ENCODE measurements at regions not wholly inside any gene's neighbourhood (a gene's known extent, or its start where the extent isn't known, plus 50 kb on each side); places are given as distances from the start of the nearest gene placed in this dataset.

DNA sequence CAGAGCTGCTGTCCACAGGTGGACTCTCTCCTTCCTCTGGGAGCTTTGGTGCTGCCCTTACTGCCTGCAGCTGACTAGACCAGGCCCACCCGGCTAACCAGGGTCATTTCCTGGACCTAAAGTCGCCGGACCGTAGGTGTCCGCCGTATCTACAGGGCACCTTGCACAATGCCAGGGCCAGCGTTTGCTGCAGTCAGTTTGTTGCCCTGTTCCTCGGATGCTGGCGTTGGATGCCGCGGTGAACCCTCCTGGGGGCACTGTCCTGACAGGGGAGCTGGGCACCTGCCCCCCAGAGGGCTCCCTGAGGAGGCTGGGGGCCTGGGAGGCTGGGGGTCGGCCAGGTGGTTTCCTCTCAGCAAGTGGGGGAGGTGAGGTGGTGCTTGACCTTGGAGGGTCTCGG lies 96.6 kb downstream of the UNCX start:
- TF ChIP-seq ZNF10 (tag by site-specific recombination; IDR thresholded peaks at IDR 0.05): no peak; the same call in 1 of the 2 replicates
- TF ChIP-seq, protein P1, sequence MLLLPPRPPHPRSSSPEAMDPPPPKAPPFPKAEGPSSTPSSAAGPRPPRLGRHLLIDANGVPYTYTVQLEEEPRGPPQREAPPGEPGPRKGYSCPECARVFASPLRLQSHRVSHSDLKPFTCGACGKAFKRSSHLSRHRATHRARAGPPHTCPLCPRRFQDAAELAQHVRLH (tag by site-specific recombination; IDR thresholded peaks at IDR 0.05): no peak
- no peak for TF ChIP-seq KLF8 (tag by site-specific recombination; IDR thresholded peaks at IDR 0.05)
- no peak for TF ChIP-seq KLF16 (tag by site-specific recombination; IDR thresholded peaks at IDR 0.05)
- TF ChIP-seq ZNF23 (tag by site-specific recombination; IDR thresholded peaks at IDR 0.05; ENCODE audit: borderline replicate concordance): no peak
- TF ChIP-seq ZNF530 (tag by site-specific recombination; IDR thresholded peaks at IDR 0.05; ENCODE audit: low read depth): no peak
- TF ChIP-seq ZNF223 (tag by site-specific recombination; IDR thresholded peaks at IDR 0.05): no peak
- TF ChIP-seq ZNF560 (tag by site-specific recombination; IDR thresholded peaks at IDR 0.05; ENCODE audit: borderline replicate concordance): no peak
- TF ChIP-seq, protein P2, sequence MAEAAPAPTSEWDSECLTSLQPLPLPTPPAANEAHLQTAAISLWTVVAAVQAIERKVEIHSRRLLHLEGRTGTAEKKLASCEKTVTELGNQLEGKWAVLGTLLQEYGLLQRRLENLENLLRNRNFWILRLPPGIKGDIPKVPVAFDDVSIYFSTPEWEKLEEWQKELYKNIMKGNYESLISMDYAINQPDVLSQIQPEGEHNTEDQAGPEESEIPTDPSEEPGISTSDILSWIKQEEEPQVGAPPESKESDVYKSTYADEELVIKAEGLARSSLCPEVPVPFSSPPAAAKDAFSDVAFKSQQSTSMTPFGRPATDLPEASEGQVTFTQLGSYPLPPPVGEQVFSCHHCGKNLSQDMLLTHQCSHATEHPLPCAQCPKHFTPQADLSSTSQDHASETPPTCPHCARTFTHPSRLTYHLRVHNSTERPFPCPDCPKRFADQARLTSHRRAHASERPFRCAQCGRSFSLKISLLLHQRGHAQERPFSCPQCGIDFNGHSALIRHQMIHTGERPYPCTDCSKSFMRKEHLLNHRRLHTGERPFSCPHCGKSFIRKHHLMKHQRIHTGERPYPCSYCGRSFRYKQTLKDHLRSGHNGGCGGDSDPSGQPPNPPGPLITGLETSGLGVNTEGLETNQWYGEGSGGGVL (tag by site-specific recombination; IDR thresholded peaks at IDR 0.05): no peak
- TF ChIP-seq, protein P3, sequence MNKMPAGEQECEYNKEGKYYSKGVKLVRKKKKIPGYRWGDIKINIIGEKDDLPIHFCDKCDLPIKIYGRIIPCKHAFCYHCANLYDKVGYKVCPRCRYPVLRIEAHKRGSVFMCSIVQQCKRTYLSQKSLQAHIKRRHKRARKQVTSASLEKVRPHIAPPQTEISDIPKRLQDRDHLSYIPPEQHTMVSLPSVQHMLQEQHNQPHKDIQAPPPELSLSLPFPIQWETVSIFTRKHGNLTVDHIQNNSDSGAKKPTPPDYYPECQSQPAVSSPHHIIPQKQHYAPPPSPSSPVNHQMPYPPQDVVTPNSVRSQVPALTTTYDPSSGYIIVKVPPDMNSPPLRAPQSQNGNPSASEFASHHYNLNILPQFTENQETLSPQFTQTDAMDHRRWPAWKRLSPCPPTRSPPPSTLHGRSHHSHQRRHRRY (tag by site-specific recombination; IDR thresholded peaks at IDR 0.05): no peak
- no peak for TF ChIP-seq BCL11A (tag by site-specific recombination; IDR thresholded peaks at IDR 0.05; ENCODE audit: low read depth)
- TF ChIP-seq ZNF292 (tag by site-specific recombination; IDR thresholded peaks at IDR 0.05; ENCODE audit: borderline replicate concordance, low read depth): no peak
- TF ChIP-seq HOXA7 (CRISPR knock-in tag; IDR thresholded peaks at IDR 0.05; ENCODE audit: borderline replicate concordance): no peak
- TF ChIP-seq ZNF658 (tag by site-specific recombination; IDR thresholded peaks at IDR 0.05): no peak
- Histone ChIP-seq H3K9me3 (ENCODE audit: control insufficient read depth, insufficient read depth, low read depth, low read length) (no peaks in the 10 kb centered on the region), H3K36me3 (ENCODE audit: control insufficient read depth in 2 of 2, insufficient read depth in 1 of 2, low read length in 2 of 2) (no peaks in the 10 kb centered on the region), H3K4me3 (ENCODE audit: low read depth, low read length) (no peak overlapping the region), H3K27ac (ENCODE audit: extremely low read depth, low read depth, low read length) (no peak overlapping the region), H3K4me1 (ENCODE audit: control insufficient read depth, insufficient read depth, low read length) (no peaks in the 10 kb centered on the region)
- ChIA-PET CTCF (no interaction called here), POLR2A (no interaction called here)

DNA sequence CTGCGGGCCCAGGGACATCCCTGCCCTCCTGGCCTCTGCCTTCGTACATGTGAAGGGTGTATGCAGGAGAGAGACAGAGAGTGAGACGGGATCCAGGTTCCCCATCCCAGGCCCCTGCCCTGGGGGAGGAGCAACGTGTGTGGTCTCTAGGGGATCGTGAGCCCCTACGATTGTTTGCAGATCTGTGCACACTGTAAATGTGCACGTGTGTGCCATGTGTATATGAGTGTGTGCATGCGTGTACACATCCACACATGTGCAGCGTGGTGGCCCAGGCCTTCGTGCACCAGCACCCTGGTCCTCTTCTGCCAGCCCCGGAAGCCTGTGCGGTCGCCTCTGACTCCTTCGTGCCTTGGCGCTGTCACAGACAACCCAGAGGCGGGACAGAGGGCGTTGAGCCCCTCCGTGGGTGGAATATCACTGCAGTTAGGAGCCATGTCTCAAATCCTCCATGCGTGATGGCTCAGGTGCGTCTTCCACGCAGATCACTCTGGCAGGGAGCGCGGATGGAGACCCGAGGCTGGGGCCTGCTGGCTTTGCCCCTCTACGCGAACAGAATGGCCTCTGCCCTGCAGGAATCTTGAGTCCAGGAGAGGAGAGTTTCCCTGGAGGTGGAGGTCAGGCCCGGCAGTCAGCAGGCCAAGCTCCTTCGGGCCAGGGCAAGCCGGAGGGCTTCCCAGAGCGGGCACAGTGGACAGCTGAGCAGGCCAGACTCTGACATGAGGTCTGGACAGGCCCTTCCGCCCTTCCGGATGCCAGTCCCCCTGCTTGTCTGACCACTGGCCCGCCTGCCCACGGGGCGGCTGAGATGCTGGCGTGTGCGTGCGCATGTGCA lies 97.5 kb downstream of the UNCX start:
- no peaks in the 10 kb centered on the region for H3K4me1 ChIP-seq (ENCODE audit: control insufficient read depth, insufficient read depth, low read length)
- POLR2A ChIA-PET: no interaction called here
- no peak for TF ChIP-seq MEIS1 (CRISPR knock-in tag; IDR thresholded peaks at IDR 0.05; ENCODE audit: borderline replicate concordance)
- TF ChIP-seq MZF1 (tag by site-specific recombination; IDR thresholded peaks at IDR 0.05; ENCODE audit: borderline replicate concordance): no peak
- no peak for TF ChIP-seq KLF16 (tag by site-specific recombination; IDR thresholded peaks at IDR 0.05)
- no peak for TF ChIP-seq SALL2 (tag by site-specific recombination; IDR thresholded peaks at IDR 0.05; ENCODE audit: borderline replicate concordance)
- TF ChIP-seq ZNF2 (tag by site-specific recombination; IDR thresholded peaks at IDR 0.05): no peak
- TF ChIP-seq, protein P4, sequence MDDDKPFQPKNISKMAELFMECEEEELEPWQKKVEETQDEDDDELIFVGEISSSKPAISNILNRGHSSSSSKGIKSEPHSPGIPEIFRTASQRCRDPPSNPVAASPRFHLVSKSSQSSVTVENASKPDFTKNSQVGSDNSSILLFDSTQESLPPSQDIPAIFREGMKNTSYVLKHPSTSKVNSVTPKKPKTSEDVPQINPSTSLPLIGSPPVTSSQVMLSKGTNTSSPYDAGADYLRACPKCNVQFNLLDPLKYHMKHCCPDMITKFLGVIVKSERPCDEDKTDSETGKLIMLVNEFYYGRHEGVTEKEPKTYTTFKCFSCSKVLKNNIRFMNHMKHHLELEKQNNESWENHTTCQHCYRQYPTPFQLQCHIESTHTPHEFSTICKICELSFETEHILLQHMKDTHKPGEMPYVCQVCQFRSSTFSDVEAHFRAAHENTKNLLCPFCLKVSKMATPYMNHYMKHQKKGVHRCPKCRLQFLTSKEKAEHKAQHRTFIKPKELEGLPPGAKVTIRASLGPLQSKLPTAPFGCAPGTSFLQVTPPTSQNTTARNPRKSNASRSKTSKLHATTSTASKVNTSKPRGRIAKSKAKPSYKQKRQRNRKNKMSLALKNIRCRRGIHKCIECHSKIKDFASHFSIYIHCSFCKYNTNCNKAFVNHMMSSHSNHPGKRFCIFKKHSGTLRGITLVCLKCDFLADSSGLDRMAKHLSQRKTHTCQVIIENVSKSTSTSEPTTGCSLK (tag by site-specific recombination; IDR thresholded peaks at IDR 0.05): no peak
- no peak for TF ChIP-seq ZNF211 (tag by site-specific recombination; IDR thresholded peaks at IDR 0.05; ENCODE audit: low read depth)
- TF ChIP-seq, protein P5, sequence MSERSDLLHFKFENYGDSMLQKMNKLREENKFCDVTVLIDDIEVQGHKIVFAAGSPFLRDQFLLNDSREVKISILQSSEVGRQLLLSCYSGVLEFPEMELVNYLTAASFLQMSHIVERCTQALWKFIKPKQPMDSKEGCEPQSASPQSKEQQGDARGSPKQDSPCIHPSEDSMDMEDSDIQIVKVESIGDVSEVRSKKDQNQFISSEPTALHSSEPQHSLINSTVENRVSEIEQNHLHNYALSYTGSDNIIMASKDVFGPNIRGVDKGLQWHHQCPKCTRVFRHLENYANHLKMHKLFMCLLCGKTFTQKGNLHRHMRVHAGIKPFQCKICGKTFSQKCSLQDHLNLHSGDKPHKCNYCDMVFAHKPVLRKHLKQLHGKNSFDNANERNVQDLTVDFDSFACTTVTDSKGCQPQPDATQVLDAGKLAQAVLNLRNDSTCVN (tag by site-specific recombination; optimal IDR thresholded peaks at IDR 0.05): no peak
- TF ChIP-seq, protein P6, sequence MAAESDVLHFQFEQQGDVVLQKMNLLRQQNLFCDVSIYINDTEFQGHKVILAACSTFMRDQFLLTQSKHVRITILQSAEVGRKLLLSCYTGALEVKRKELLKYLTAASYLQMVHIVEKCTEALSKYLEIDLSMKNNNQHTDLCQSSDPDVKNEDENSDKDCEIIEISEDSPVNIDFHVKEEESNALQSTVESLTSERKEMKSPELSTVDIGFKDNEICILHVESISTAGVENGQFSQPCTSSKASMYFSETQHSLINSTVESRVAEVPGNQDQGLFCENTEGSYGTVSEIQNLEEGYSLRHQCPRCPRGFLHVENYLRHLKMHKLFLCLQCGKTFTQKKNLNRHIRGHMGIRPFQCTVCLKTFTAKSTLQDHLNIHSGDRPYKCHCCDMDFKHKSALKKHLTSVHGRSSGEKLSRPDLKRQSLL (tag by site-specific recombination; IDR thresholded peaks at IDR 0.05): no peak
- TF ChIP-seq, protein P7, sequence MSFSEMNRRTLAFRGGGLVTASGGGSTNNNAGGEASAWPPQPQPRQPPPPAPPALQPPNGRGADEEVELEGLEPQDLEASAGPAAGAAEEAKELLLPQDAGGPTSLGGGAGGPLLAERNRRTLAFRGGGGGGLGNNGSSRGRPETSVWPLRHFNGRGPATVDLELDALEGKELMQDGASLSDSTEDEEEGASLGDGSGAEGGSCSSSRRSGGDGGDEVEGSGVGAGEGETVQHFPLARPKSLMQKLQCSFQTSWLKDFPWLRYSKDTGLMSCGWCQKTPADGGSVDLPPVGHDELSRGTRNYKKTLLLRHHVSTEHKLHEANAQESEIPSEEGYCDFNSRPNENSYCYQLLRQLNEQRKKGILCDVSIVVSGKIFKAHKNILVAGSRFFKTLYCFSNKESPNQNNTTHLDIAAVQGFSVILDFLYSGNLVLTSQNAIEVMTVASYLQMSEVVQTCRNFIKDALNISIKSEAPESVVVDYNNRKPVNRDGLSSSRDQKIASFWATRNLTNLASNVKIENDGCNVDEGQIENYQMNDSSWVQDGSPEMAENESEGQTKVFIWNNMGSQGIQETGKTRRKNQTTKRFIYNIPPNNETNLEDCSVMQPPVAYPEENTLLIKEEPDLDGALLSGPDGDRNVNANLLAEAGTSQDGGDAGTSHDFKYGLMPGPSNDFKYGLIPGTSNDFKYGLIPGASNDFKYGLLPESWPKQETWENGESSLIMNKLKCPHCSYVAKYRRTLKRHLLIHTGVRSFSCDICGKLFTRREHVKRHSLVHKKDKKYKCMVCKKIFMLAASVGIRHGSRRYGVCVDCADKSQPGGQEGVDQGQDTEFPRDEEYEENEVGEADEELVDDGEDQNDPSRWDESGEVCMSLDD (tag by site-specific recombination; IDR thresholded peaks at IDR 0.05): no peak
- no peaks in the 10 kb centered on the region for H3K36me3 ChIP-seq (ENCODE audit: control insufficient read depth in 2 of 2, insufficient read depth in 1 of 2, low read length in 2 of 2)
- CTCF ChIA-PET: no interaction called here
- no peak overlapping the region for H3K4me3 ChIP-seq (ENCODE audit: low read depth, low read length)
- H3K9me3 ChIP-seq (ENCODE audit: control insufficient read depth, insufficient read depth, low read depth, low read length): no peaks in the 10 kb centered on the region
- no peak overlapping the region for H3K27ac ChIP-seq (ENCODE audit: extremely low read depth, low read depth, low read length)

Measured in HEK293 (cell line).